HCT116 (cell line): ENCODE measurements at regions not wholly inside any gene's neighbourhood (a gene's known extent, or its start where the extent isn't known, plus 50 kb on each side); places are given as distances from the start of the nearest gene placed in this dataset.
"Not testable (repeated sequence)": the region's sequence is repeated elsewhere in the genome, so short reads cannot be mapped to it uniquely, and the experiment has no call there.

ENCODE experiments used
- CBX3 ChIP-seq: IDR thresholded peaks from 2 replicates; pipeline ENCODE4 v1.6.1; 2012; ENCODE audit warnings: low read depth
- EGR1 ChIP-seq: IDR thresholded peaks from 2 replicates; pipeline ENCODE4 v1.6.1; 2012; ENCODE audit warnings: low read depth
- EZH2 ChIP-seq: fragments of 200-600 bp; sonication (generic); IDR thresholded peaks from 2 replicates; pipeline ENCODE4 v1.6.1; 2017; ENCODE audit warnings: antibody characterized with exemption, mixed run types
- EZH2phosphoT487 ChIP-seq: fragments of 200-600 bp; IDR thresholded peaks from 2 replicates; pipeline ENCODE4 v1.6.1; 2018; ENCODE audit warnings: antibody characterized with exemption, borderline replicate concordance
- JUND ChIP-seq: IDR thresholded peaks from 2 replicates; pipeline ENCODE4 v1.6.1; 2012
- POLR2A ChIP-seq: IDR thresholded peaks from 2 replicates; pipeline ENCODE4 v1.7.0; 2011; ENCODE audit warnings: borderline replicate concordance; ENCODE audit not compliant: insufficient read depth, insufficient read length; ENCODE audit errors: extremely low read depth
- POLR2AphosphoS5 ChIP-seq: IDR thresholded peaks from 2 replicates; pipeline ENCODE4 v1.6.1; 2011; ENCODE audit warnings: mild to moderate bottlenecking, low read depth, low read length, moderate library complexity
- SIN3A ChIP-seq: IDR thresholded peaks from 2 replicates; pipeline ENCODE4 v1.6.1; 2012; ENCODE audit warnings: low read depth
- SRF ChIP-seq: IDR thresholded peaks from 2 replicates; pipeline ENCODE4 v1.6.1; 2012; ENCODE audit warnings: low read depth
- YY1 ChIP-seq: IDR thresholded peaks from 2 replicates; pipeline ENCODE4 v1.6.1; 2011; ENCODE audit warnings: low read length, low read depth, moderate library complexity, mild to moderate bottlenecking; ENCODE audit not compliant: insufficient replicate concordance; ENCODE audit errors: extremely low read depth
- ZNF274 ChIP-seq: fragments of 200-500 bp; sonication (Bioruptor generic); IDR thresholded peaks from 2 replicates; pipeline ENCODE4 v1.6.1; 2014; ENCODE audit warnings: mild to moderate bottlenecking, low read depth, low read length, inconsistent platforms
- TF ChIP-seq, protein P1 (sequence below), 3 experiments: fragments of 200-600 bp in 1 of 3; sonication (generic) in 1 of 3; IDR thresholded peaks in 2 of 3; conservative IDR thresholded peaks in 1 of 3; 2 replicates each; pipeline ENCODE4 v1.5.1; 2012 to 2017; ENCODE audit warnings: low read depth in 2 of 3, low read length in 2 of 3, antibody characterized with exemption in 1 of 3, borderline replicate concordance in 1 of 3, control low read depth in 1 of 3, mild to moderate bottlenecking in 1 of 3, mixed read lengths in 1 of 3, mixed run types in 1 of 3, moderate library complexity in 1 of 3; ENCODE audit not compliant: insufficient read depth in 1 of 3
- TF ChIP-seq, protein P2 (sequence below): IDR thresholded peaks from 2 replicates; pipeline ENCODE4 v1.6.1; 2012

DNA sequence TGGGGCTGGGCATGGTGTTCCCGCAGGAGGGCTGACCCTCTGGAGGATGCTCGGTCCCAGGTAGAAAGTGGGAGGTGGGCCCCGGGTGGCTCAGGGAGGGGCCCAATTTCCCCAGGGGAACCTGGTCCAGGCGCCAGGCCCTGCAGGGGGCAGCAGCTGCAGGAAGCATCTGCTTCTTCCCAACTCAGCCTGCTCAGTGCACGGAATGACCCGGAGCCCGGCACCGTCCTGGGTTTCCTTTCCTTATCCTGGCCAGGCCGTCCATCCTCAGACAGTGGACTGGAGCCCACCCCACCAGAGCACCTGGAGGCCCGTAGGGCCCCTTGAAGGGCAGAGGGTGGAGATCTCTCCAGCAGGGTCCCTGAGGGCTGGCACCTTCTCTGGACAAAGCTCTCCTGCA is 111.0 kb downstream of the TMEM121 start:
- TF ChIP-seq, protein P1, sequence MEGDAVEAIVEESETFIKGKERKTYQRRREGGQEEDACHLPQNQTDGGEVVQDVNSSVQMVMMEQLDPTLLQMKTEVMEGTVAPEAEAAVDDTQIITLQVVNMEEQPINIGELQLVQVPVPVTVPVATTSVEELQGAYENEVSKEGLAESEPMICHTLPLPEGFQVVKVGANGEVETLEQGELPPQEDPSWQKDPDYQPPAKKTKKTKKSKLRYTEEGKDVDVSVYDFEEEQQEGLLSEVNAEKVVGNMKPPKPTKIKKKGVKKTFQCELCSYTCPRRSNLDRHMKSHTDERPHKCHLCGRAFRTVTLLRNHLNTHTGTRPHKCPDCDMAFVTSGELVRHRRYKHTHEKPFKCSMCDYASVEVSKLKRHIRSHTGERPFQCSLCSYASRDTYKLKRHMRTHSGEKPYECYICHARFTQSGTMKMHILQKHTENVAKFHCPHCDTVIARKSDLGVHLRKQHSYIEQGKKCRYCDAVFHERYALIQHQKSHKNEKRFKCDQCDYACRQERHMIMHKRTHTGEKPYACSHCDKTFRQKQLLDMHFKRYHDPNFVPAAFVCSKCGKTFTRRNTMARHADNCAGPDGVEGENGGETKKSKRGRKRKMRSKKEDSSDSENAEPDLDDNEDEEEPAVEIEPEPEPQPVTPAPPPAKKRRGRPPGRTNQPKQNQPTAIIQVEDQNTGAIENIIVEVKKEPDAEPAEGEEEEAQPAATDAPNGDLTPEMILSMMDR (IDR thresholded peaks at IDR 0.05 in 2 of 3, conservative IDR thresholded peaks at IDR 0.05 in 1 of 3; ENCODE audit: borderline replicate concordance in 1 of 3, insufficient read depth in 1 of 3, low read depth in 2 of 3, low read length in 2 of 3) = not testable (repeated sequence)
- TF ChIP-seq, protein P2, sequence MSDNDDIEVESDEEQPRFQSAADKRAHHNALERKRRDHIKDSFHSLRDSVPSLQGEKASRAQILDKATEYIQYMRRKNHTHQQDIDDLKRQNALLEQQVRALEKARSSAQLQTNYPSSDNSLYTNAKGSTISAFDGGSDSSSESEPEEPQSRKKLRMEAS = not testable (repeated sequence)
- not testable (repeated sequence) for TF ChIP-seq SRF, CBX3, POLR2A, EGR1, ZNF274, YY1, EZH2phosphoT487, EZH2, POLR2AphosphoS5, JUND, SIN3A
